Keratinocyte (primary cell): ENCODE measurements at regions not wholly inside any gene's neighbourhood (a gene's known extent, or its start where the extent isn't known, plus 50 kb on each side); places are given as distances from the start of the nearest gene placed in this dataset.

Source experiments
- EZH2 ChIP-seq: IDR thresholded peaks from one replicate; pipeline ENCODE4 v1.6.1; 2012; ENCODE audit warnings: inconsistent platforms, mild to moderate bottlenecking, low read length, moderate library complexity
- TF ChIP-seq, protein P1 (sequence below), 3 experiments: IDR thresholded peaks in 1 of 3; conservative IDR thresholded peaks in 1 of 3; optimal IDR thresholded peaks in 1 of 3; 2 replicates in 2 of 3; 3 replicates in 1 of 3; pipeline versions ENCODE3 to v1.5.1; 2011; ENCODE audit warnings: low read length in 3 of 3, mild to moderate bottlenecking in 3 of 3, moderate library complexity in 2 of 3, control low read depth in 1 of 3, inconsistent platforms in 1 of 3; ENCODE audit not compliant: insufficient read depth in 2 of 3; ENCODE audit errors: extremely low read depth in 1 of 3

GRCh38 chr15:87317900-87318299 is 938.6 kb downstream of the NTRK3 start:
- TF ChIP-seq, protein P1, sequence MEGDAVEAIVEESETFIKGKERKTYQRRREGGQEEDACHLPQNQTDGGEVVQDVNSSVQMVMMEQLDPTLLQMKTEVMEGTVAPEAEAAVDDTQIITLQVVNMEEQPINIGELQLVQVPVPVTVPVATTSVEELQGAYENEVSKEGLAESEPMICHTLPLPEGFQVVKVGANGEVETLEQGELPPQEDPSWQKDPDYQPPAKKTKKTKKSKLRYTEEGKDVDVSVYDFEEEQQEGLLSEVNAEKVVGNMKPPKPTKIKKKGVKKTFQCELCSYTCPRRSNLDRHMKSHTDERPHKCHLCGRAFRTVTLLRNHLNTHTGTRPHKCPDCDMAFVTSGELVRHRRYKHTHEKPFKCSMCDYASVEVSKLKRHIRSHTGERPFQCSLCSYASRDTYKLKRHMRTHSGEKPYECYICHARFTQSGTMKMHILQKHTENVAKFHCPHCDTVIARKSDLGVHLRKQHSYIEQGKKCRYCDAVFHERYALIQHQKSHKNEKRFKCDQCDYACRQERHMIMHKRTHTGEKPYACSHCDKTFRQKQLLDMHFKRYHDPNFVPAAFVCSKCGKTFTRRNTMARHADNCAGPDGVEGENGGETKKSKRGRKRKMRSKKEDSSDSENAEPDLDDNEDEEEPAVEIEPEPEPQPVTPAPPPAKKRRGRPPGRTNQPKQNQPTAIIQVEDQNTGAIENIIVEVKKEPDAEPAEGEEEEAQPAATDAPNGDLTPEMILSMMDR (optimal IDR thresholded peaks at IDR 0.05 in 1 of 3, IDR thresholded peaks at IDR 0.05 in 1 of 3, conservative IDR thresholded peaks at IDR 0.05 in 1 of 3; ENCODE audit: extremely low read depth in 1 of 3, insufficient read depth in 2 of 3, low read length in 3 of 3): no peak
- TF ChIP-seq EZH2: no peak
